ENCODE measurements at regions not wholly inside any gene's neighbourhood (a gene's known extent, or its start where the extent isn't known, plus 50 kb on each side); places are given as distances from the start of the nearest gene placed in this dataset.

DNA sequence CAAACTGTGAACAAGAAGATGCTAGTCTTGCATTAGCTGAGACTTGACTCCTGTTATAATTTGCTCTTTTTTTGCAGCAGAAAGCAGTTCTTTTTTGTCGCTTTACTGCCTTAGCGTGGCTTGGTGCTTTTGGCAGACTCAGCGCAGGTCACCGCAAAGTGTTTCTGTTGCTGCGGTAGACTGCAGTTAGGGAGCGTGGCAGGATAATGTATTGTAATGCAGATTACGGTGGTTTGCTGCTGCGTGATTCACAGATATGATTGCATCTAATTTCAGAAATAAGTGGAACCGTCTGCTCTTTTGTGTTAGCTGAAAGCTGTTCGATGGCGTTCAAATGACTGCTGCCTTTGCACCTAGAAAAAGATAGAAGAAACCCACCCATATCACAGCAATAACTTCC is 131.6 kb upstream of the SATB2 start:
- Mint-ChIP-seq H3K27ac (no peak overlapping the region), H3K36me3 (ENCODE audit: low read depth) (no peaks in the 10 kb centered on the region), H3K4me1 (ENCODE audit: low read depth) (no peaks in the 10 kb centered on the region), H3K9me3 (ENCODE audit: insufficient read depth) (no peaks in the 10 kb centered on the region), H3K27me3 (ENCODE audit: low read depth) (peaks cover 5% of the 10 kb centered on the region), H3K4me3 (no peak overlapping the region)
- CTCF ChIA-PET: no interaction called here
- ATAC-seq (no peak), DNase-seq (no peak)
- POLR2A ChIA-PET: no interaction called here

DNA sequence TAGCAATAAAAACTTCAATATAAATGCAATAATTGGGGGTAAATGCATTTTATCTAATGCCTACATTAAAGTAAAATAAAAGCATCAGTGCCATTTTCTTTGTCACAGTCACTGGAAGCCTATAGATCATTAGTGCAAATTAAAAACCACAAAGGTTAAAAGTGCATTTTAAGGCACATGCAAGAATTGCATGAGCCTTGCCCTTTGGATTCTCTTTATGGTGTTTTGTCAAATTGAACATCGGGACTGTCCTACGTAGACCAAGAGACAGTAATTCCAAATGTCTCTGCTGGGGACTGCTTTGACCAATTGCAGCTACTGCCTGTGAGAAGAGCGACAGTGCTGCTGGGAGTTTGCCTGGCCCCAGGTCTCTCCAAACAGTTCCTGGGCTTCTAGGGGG is 130.3 kb upstream of the SATB2 start:
- ATAC-seq: no peak
- ChIA-PET CTCF (no interaction called here), POLR2A (no interaction called here)
- Mint-ChIP-seq H3K4me3 (no peak overlapping the region), H3K27me3 (ENCODE audit: low read depth) (peaks cover 7% of the 10 kb centered on the region), H3K27ac (no peak overlapping the region), H3K4me1 (ENCODE audit: low read depth) (no peaks in the 10 kb centered on the region), H3K36me3 (ENCODE audit: low read depth) (no peaks in the 10 kb centered on the region), H3K9me3 (ENCODE audit: insufficient read depth) (no peaks in the 10 kb centered on the region)
- DNase-seq: no peak

GRCh38 chr2:199586646-199587045 is 128.9 kb upstream of the SATB2 start:
- Mint-ChIP-seq H3K27ac (no peak overlapping the region), H3K4me3 (no peak overlapping the region), H3K4me1 (ENCODE audit: low read depth) (peaks cover 3% of the 10 kb centered on the region), H3K27me3 (ENCODE audit: low read depth) (peaks cover 7% of the 10 kb centered on the region), H3K36me3 (ENCODE audit: low read depth) (no peaks in the 10 kb centered on the region), H3K9me3 (ENCODE audit: insufficient read depth) (no peaks in the 10 kb centered on the region)
- ATAC-seq: no peak
- CTCF ChIA-PET: no interaction called here
- POLR2A ChIA-PET: no interaction called here
- no peak for DNase-seq

DNA sequence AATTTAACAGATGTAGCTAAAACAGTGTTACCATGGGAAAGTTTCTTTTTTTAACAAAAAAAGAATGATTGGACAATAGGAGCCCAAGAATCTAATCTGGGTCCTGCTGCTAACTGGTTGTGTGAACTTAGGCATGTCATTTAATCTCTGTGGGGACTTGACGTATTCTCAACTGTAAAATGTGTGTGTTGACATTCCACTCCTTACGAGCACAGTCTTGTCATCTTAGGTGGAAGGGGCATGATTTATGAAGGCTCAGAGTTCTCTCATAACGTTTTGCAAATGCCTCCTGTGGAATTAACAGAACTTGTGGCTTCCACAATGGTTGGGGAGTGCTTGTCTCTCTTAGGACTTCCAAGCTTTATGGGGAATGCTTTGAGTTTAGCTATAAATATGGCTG is 125.9 kb upstream of the SATB2 start:
- no peak overlapping the region for H3K27ac Mint-ChIP-seq
- H3K9me3 Mint-ChIP-seq (ENCODE audit: insufficient read depth): no peaks in the 10 kb centered on the region
- DNase-seq (no peak), ATAC-seq (no peak)
- H3K36me3 Mint-ChIP-seq (ENCODE audit: low read depth): no peaks in the 10 kb centered on the region
- ChIA-PET POLR2A (no interaction called here), CTCF (no interaction called here)
- peaks cover 9% of the 10 kb centered on the region for H3K27me3 Mint-ChIP-seq (ENCODE audit: low read depth)
- H3K4me1 Mint-ChIP-seq (ENCODE audit: low read depth): peaks cover 3% of the 10 kb centered on the region
- no peak overlapping the region for H3K4me3 Mint-ChIP-seq

DNA sequence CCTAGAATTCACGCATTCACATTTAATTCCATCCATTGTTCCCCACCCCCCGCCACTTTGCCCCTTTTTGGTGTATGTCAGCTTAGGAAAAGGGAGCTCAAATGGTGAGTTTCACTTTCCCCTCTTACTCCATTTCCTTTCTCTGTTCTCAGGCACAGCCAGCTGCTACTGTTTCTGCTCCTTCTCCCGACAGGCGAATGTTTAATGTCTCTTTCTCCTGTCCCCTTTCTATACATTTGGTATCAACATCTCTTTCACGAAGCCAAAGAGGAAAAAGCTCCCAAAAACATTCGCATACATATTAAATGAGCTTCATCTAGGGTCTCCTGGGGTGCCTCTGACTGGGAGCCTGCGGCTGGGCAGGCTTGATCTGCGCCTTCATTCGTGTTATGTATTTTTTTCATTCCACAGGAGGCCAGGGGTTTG is 124.2 kb upstream of the SATB2 start:
- no peaks in the 10 kb centered on the region for H3K9me3 Mint-ChIP-seq (ENCODE audit: insufficient read depth)
- ATAC-seq (no peak), DNase-seq (no peak)
- ChIA-PET POLR2A (no interaction called here), CTCF (interaction anchor here (1.6 kb wide), 1 partner anchor 15 kb away, joined by 6 read pairs; no protein-coding TSS in a partner anchor)
- peaks cover 9% of the 10 kb centered on the region for H3K27me3 Mint-ChIP-seq (ENCODE audit: low read depth)
- no peak overlapping the region for H3K27ac Mint-ChIP-seq
- H3K4me1 Mint-ChIP-seq (ENCODE audit: low read depth): peaks cover 3% of the 10 kb centered on the region
- H3K4me3 Mint-ChIP-seq: no peak overlapping the region
- H3K36me3 Mint-ChIP-seq (ENCODE audit: low read depth): no peaks in the 10 kb centered on the region

DNA sequence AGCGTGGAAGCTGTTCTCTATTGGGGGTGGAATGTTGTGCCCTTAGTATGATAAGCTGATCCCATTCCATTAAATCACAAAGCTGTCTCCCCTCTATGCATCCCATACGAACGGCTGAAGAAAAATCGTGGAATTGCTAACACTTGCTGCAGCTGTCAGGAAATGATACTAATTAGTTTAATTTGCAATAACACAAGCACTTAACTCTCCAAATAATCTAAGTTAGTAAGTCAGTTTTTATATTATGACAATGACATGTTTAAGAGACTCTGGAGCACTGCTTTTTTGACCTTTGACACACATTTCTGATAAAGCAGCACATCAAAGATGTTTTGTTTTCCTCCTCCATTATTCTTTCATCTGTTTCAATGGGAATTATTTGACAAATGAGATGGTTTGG is 123.7 kb upstream of the SATB2 start:
- Mint-ChIP-seq H3K27me3 (ENCODE audit: low read depth) (peaks cover 7% of the 10 kb centered on the region), H3K4me1 (ENCODE audit: low read depth) (peaks cover 3% of the 10 kb centered on the region), H3K36me3 (ENCODE audit: low read depth) (no peaks in the 10 kb centered on the region), H3K4me3 (no peak overlapping the region), H3K9me3 (ENCODE audit: insufficient read depth) (no peaks in the 10 kb centered on the region), H3K27ac (no peak overlapping the region)
- ChIA-PET POLR2A (no interaction called here), CTCF (interaction anchor here (1.6 kb wide), 1 partner anchor 16 kb away, joined by 6 read pairs; no protein-coding TSS in a partner anchor)
- DNase-seq (no peak), ATAC-seq (no peak)

GRCh38 chr2:199575416-199575815 is 117.7 kb upstream of the SATB2 start:
- Mint-ChIP-seq H3K9me3 (ENCODE audit: insufficient read depth) (no peaks in the 10 kb centered on the region), H3K27ac (no peak overlapping the region), H3K36me3 (ENCODE audit: low read depth) (no peaks in the 10 kb centered on the region), H3K4me1 (ENCODE audit: low read depth) (no peaks in the 10 kb centered on the region), H3K27me3 (ENCODE audit: low read depth) (no peaks in the 10 kb centered on the region), H3K4me3 (no peak overlapping the region)
- no peak for DNase-seq
- no peak for ATAC-seq
- ChIA-PET POLR2A (no interaction called here), CTCF (no interaction called here)

DNA sequence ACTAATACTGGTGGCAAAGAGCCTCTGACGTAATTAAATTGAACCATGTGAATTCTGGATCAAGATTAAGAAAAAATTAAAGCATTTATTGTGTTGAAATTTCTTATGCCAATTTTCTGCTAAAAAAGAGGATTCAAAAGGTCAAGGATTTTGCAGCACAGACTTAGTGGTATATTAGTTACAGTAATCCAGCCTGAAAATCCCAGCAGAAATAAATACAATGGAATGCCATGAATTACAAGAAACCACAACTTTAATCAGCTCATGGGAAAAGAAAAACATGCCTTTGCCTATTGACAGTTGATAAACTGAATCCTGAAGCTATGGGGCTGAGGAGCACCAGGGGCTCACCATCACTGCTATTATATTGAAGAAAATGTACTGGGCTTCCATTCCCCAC is 114.8 kb upstream of the SATB2 start:
- Mint-ChIP-seq H3K27ac (no peak overlapping the region), H3K4me1 (ENCODE audit: low read depth) (no peaks in the 10 kb centered on the region), H3K36me3 (ENCODE audit: low read depth) (no peaks in the 10 kb centered on the region), H3K9me3 (ENCODE audit: insufficient read depth) (no peaks in the 10 kb centered on the region), H3K27me3 (ENCODE audit: low read depth) (no peaks in the 10 kb centered on the region), H3K4me3 (no peak overlapping the region)
- POLR2A ChIA-PET: no interaction called here
- DNase-seq (no peak), ATAC-seq (no peak)
- CTCF ChIA-PET: no interaction called here

DNA sequence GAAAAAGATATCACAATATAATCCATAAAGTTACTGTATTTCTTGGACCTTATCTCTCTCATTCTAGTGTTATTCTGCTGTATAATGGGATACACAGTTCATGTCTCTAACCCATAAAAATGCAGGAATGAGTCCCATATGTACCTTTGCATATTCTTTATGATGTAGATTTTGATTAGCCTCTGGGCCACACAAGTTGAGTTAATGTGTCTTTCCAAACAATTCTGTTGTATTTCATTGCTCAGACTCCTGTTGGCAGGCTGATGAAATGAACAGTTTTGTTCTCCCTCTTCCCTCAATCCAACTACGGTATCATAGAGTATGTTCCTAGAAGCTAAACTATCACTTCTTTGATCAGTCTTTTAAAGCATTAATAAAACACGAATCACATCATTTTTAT is 113.2 kb upstream of the SATB2 start:
- H3K9me3 Mint-ChIP-seq (ENCODE audit: insufficient read depth): no peaks in the 10 kb centered on the region
- H3K4me1 Mint-ChIP-seq (ENCODE audit: low read depth): no peaks in the 10 kb centered on the region
- no peak for DNase-seq
- ChIA-PET CTCF (no interaction called here), POLR2A (no interaction called here)
- no peak for ATAC-seq
- H3K36me3 Mint-ChIP-seq (ENCODE audit: low read depth): no peaks in the 10 kb centered on the region
- H3K27me3 Mint-ChIP-seq (ENCODE audit: low read depth): no peaks in the 10 kb centered on the region
- H3K4me3 Mint-ChIP-seq: no peak overlapping the region
- H3K27ac Mint-ChIP-seq: no peak overlapping the region

- ATAC-seq (no peak), DNase-seq (no peak)
- Mint-ChIP-seq H3K4me1 (ENCODE audit: low read depth) (no peaks in the 10 kb centered on the region), H3K4me3 (no peak overlapping the region), H3K27ac (no peak overlapping the region), H3K9me3 (ENCODE audit: insufficient read depth) (no peaks in the 10 kb centered on the region), H3K27me3 (ENCODE audit: low read depth) (no peaks in the 10 kb centered on the region), H3K36me3 (ENCODE audit: low read depth) (no peaks in the 10 kb centered on the region)
- ChIA-PET POLR2A (no interaction called here), CTCF (no interaction called here)
Observed at GRCh38 chr2:199569336-199569735, 111.6 kb upstream of the SATB2 start.

GRCh38 chr2:199558156-199558555 is 100.4 kb upstream of the SATB2 start:
- Mint-ChIP-seq H3K27me3 (ENCODE audit: low read depth) (no peaks in the 10 kb centered on the region), H3K4me3 (no peak overlapping the region), H3K36me3 (ENCODE audit: low read depth) (no peaks in the 10 kb centered on the region), H3K27ac (no peak overlapping the region), H3K9me3 (ENCODE audit: insufficient read depth) (no peaks in the 10 kb centered on the region), H3K4me1 (ENCODE audit: low read depth) (no peaks in the 10 kb centered on the region)
- no peak for DNase-seq
- POLR2A ChIA-PET: no interaction called here
- no peak for ATAC-seq
- CTCF ChIA-PET: no interaction called here

GRCh38 chr2:199556527-199557285 is 99.0 kb upstream of the SATB2 start:
- ChIA-PET POLR2A (no interaction called here), CTCF (no interaction called here)
- Mint-ChIP-seq H3K4me1 (ENCODE audit: low read depth) (no peaks in the 10 kb centered on the region), H3K9me3 (ENCODE audit: insufficient read depth) (no peaks in the 10 kb centered on the region), H3K36me3 (ENCODE audit: low read depth) (no peaks in the 10 kb centered on the region), H3K4me3 (no peak overlapping the region), H3K27ac (no peak overlapping the region), H3K27me3 (ENCODE audit: low read depth) (no peaks in the 10 kb centered on the region)
- DNase-seq: no peak
- no peak for ATAC-seq

GRCh38 chr2:199554026-199554425 is 96.3 kb upstream of the SATB2 start:
- ChIA-PET POLR2A (no interaction called here), CTCF (no interaction called here)
- no peak for DNase-seq
- no peak overlapping the region for H3K4me3 Mint-ChIP-seq
- no peak for ATAC-seq
- H3K4me1 Mint-ChIP-seq (ENCODE audit: low read depth): no peaks in the 10 kb centered on the region
- H3K27ac Mint-ChIP-seq: no peak overlapping the region
- H3K9me3 Mint-ChIP-seq (ENCODE audit: insufficient read depth): no peaks in the 10 kb centered on the region
- no peaks in the 10 kb centered on the region for H3K36me3 Mint-ChIP-seq (ENCODE audit: low read depth)
- H3K27me3 Mint-ChIP-seq (ENCODE audit: low read depth): no peaks in the 10 kb centered on the region
